ENCODE measurements at regions not wholly inside any gene's neighbourhood (a gene's known extent, or its start where the extent isn't known, plus 50 kb on each side); places are given as distances from the start of the nearest gene placed in this dataset.
"Not testable (repeated sequence)": the region's sequence is repeated elsewhere in the genome, so short reads cannot be mapped to it uniquely, and the experiment has no call there.

GRCh38 chr10:114720023-114720422 is 61.9 kb upstream of the ABLIM1 start:
- TF ChIP-seq SIN3A (conservative IDR thresholded peaks at IDR 0.05 in 1 of 2, IDR thresholded peaks at IDR 0.05 in 1 of 2; ENCODE audit: low read depth in 1 of 2, low read length in 2 of 2); POLR2A (IDR thresholded peaks at IDR 0.05; ENCODE audit: control extremely low read depth in 1 of 2, low read depth in 2 of 2, low read length in 2 of 2); SUZ12 (IDR thresholded peaks at IDR 0.05; ENCODE audit: low read length); RAD21 (IDR thresholded peaks at IDR 0.05 in 1 of 2, conservative IDR thresholded peaks at IDR 0.05 in 1 of 2; ENCODE audit: low read depth in 2 of 2, low read length in 2 of 2); TCF12 (IDR thresholded peaks at IDR 0.05; ENCODE audit: low read depth, low read length); EZH2 (IDR thresholded peaks at IDR 0.05; ENCODE audit: low read depth, low read length, severe bottlenecking); JUN (IDR thresholded peaks at IDR 0.05; ENCODE audit: low read depth, low read length); SRF (IDR thresholded peaks at IDR 0.05; ENCODE audit: low read depth, low read length); SP2 (IDR thresholded peaks at IDR 0.05; ENCODE audit: low read length); GABPA (IDR thresholded peaks at IDR 0.05; ENCODE audit: borderline replicate concordance, insufficient read depth, low read length): not testable (repeated sequence)
